H9 (cell line): ENCODE measurements at regions not wholly inside any gene's neighbourhood (a gene's known extent, or its start where the extent isn't known, plus 50 kb on each side); places are given as distances from the start of the nearest gene placed in this dataset.
"Not testable (repeated sequence)": the region's sequence is repeated elsewhere in the genome, so short reads cannot be mapped to it uniquely, and the experiment has no call there.

Source experiments
- DNase-seq: peaks from one replicate; pipeline ENCODE4 v3.0.0-alpha.2; 2017
- H2AFZ ChIP-seq: one replicate; pipeline ENCODE4 v1.6.1; 2013; ENCODE audit warnings: mild to moderate bottlenecking, low read length, control low read depth, moderate library complexity
- H2AK5ac ChIP-seq: 2 replicates; pipeline ENCODE4 v1.6.1; 2013; ENCODE audit warnings: low read length, control low read depth, mixed read lengths; ENCODE audit not compliant: insufficient read length
- H2BK120ac ChIP-seq: one replicate; pipeline ENCODE4 v1.6.1; 2013; ENCODE audit warnings: low read depth, mild to moderate bottlenecking, low read length, control low read depth, inconsistent platforms; ENCODE audit not compliant: poor library complexity, severe bottlenecking
- H2BK12ac ChIP-seq: 2 replicates; pipeline ENCODE4 v1.6.1; 2013; ENCODE audit warnings: low read length, control low read depth, mixed read lengths, low read depth; ENCODE audit not compliant: insufficient read length
- H2BK15ac ChIP-seq: 2 replicates; pipeline ENCODE4 v1.6.1; 2013; ENCODE audit warnings: low read depth, low read length, control low read depth
- H2BK20ac ChIP-seq: one replicate; pipeline ENCODE4 v1.6.1; 2013; ENCODE audit warnings: low read depth, mild to moderate bottlenecking, low read length, control low read depth, inconsistent platforms; ENCODE audit not compliant: poor library complexity, severe bottlenecking
- H2BK5ac ChIP-seq: 2 replicates; pipeline ENCODE4 v1.6.1; 2013; ENCODE audit warnings: low read length, control low read depth, mixed read lengths; ENCODE audit not compliant: insufficient read length
- H3K14ac ChIP-seq: 2 replicates; pipeline ENCODE4 v1.6.1; 2013; ENCODE audit warnings: low read length, control low read depth; ENCODE audit not compliant: insufficient read depth
- H3K18ac ChIP-seq: 2 replicates; pipeline ENCODE4 v1.6.1; 2013; ENCODE audit warnings: low read depth, mild to moderate bottlenecking, mixed read lengths, low read length, control low read depth; ENCODE audit not compliant: insufficient read length
- H3K23ac ChIP-seq: 2 replicates; pipeline ENCODE4 v1.6.1; 2013; ENCODE audit warnings: low read length, control low read depth, mixed read lengths, low read depth; ENCODE audit not compliant: insufficient read length
- H3K23me2 ChIP-seq: 2 replicates; pipeline ENCODE4 v1.6.1; 2013; ENCODE audit warnings: low read depth, mild to moderate bottlenecking, mixed read lengths, low read length, control low read depth; ENCODE audit not compliant: insufficient read length, poor library complexity, severe bottlenecking
- H3K27ac ChIP-seq: 2 replicates; pipeline ENCODE4 v1.5.1; 2013; ENCODE audit warnings: low read length, control low read depth, mixed read lengths, low read depth; ENCODE audit not compliant: insufficient read length
- H3K27me3 ChIP-seq: 2 replicates; pipeline ENCODE4 v1.6.1; 2013; ENCODE audit warnings: low read length, control low read depth, inconsistent platforms; ENCODE audit not compliant: insufficient read depth
- H3K4ac ChIP-seq: 2 replicates; pipeline ENCODE4 v1.6.1; 2013; ENCODE audit warnings: low read depth, mild to moderate bottlenecking, control low read depth, inconsistent platforms, low read length, moderate library complexity
- H3K4me1 ChIP-seq: 2 replicates; pipeline ENCODE4 v1.6.1; 2013; ENCODE audit warnings: low read length, control low read depth, inconsistent platforms; ENCODE audit not compliant: insufficient read depth
- H3K4me2 ChIP-seq: 2 replicates; pipeline ENCODE4 v1.6.1; 2013; ENCODE audit warnings: low read length, control low read depth, mixed read lengths; ENCODE audit not compliant: insufficient read length, insufficient read depth
- H3K56ac ChIP-seq: 2 replicates; pipeline ENCODE4 v1.6.1; 2013; ENCODE audit warnings: low read depth, mild to moderate bottlenecking, mixed read lengths, low read length, control low read depth; ENCODE audit not compliant: insufficient read length
- H3K79me1 ChIP-seq: 2 replicates; pipeline ENCODE4 v1.6.1; 2013; ENCODE audit warnings: low read depth, mild to moderate bottlenecking, moderate library complexity, low read length, control low read depth, inconsistent platforms; ENCODE audit not compliant: insufficient read depth, poor library complexity, severe bottlenecking
- H3K79me2 ChIP-seq: 2 replicates; pipeline ENCODE4 v1.6.1; 2013; ENCODE audit warnings: low read length, control low read depth, inconsistent platforms; ENCODE audit not compliant: insufficient read depth
- H3K9ac ChIP-seq: 2 replicates; pipeline ENCODE4 v1.6.1; 2013; ENCODE audit warnings: low read length, control low read depth, mixed read lengths; ENCODE audit not compliant: insufficient read length; ENCODE audit errors: extremely low read depth
- H3K9me3 ChIP-seq: one replicate; pipeline ENCODE4 v1.6.1; 2013; ENCODE audit warnings: low read depth, low read length, inconsistent platforms; ENCODE audit not compliant: control insufficient read depth
- H3T11ph ChIP-seq: one replicate; pipeline ENCODE4 v1.6.1; 2013; ENCODE audit warnings: mild to moderate bottlenecking, low read length, control low read depth, inconsistent platforms
- H4K20me1 ChIP-seq: one replicate; pipeline ENCODE4 v1.6.1; 2013; ENCODE audit not compliant: control insufficient read depth, insufficient read length, insufficient read depth
- H4K5ac ChIP-seq: 2 replicates; pipeline ENCODE4 v1.6.1; 2013; ENCODE audit warnings: low read depth, mild to moderate bottlenecking, mixed read lengths, low read length, control low read depth; ENCODE audit not compliant: insufficient read length
- H4K8ac ChIP-seq: replicated peaks from 2 replicates; pipeline ENCODE4 v1.6.1; 2013; ENCODE audit warnings: low read length, control low read depth, mixed read lengths, low read depth; ENCODE audit not compliant: insufficient read length
- H4K91ac ChIP-seq: 2 replicates; pipeline ENCODE4 v1.6.1; 2013; ENCODE audit warnings: low read depth, mild to moderate bottlenecking, moderate library complexity, mixed read lengths, low read length, control low read depth; ENCODE audit not compliant: insufficient read length
- H3K27ac Mint-ChIP-seq, 3 experiments: 2 replicates in 2 of 3; 3 replicates in 1 of 3; pipeline ENCODE4 v1.8.0; 2020 to 2021; ENCODE audit warnings: mixed read lengths in 3 of 3, mild to moderate bottlenecking in 1 of 3, moderate library complexity in 1 of 3
- H3K27me3 Mint-ChIP-seq: 2 replicates; pipeline ENCODE4 v1.8.0; 2021; ENCODE audit warnings: low read depth, mild to moderate bottlenecking, moderate library complexity, mixed read lengths
- H3K36me3 Mint-ChIP-seq, 3 experiments: 2 replicates in 2 of 3; 3 replicates in 1 of 3; pipeline ENCODE4 v1.8.0; 2020 to 2021; ENCODE audit warnings: low read depth in 3 of 3, mixed read lengths in 3 of 3; ENCODE audit not compliant: insufficient read depth in 1 of 3
- H3K4me1 Mint-ChIP-seq, 2 experiments: 2 replicates each; pipeline ENCODE4 v1.8.0; 2020; ENCODE audit warnings: mixed read lengths in 2 of 2
- H3K4me3 Mint-ChIP-seq, 2 experiments: 2 replicates in 1 of 2; 3 replicates in 1 of 2; pipeline ENCODE4 v1.8.0; 2020 to 2021; ENCODE audit warnings: mild to moderate bottlenecking in 2 of 2, mixed read lengths in 2 of 2, moderate library complexity in 1 of 2
- H3K9me3 Mint-ChIP-seq, 2 experiments: 2 replicates in 1 of 2; 3 replicates in 1 of 2; pipeline ENCODE4 v1.8.0; 2020; ENCODE audit warnings: mild to moderate bottlenecking in 2 of 2, mixed read lengths in 2 of 2, moderate library complexity in 1 of 2
- WGBS: extraction: QIAGEN DNeasy Blood & Tissue Kit; methylation state at CpG from one replicate; pipeline ENCODE4 v1.1.7; 2013; ENCODE audit warnings: missing lambda C conversion rate, low lambda C conversion rate, mixed read lengths; ENCODE audit not compliant: insufficient read length; ENCODE audit errors: extremely low coverage; 5-methylcytosine and 5-hydroxymethylcytosine counted together

DNA sequence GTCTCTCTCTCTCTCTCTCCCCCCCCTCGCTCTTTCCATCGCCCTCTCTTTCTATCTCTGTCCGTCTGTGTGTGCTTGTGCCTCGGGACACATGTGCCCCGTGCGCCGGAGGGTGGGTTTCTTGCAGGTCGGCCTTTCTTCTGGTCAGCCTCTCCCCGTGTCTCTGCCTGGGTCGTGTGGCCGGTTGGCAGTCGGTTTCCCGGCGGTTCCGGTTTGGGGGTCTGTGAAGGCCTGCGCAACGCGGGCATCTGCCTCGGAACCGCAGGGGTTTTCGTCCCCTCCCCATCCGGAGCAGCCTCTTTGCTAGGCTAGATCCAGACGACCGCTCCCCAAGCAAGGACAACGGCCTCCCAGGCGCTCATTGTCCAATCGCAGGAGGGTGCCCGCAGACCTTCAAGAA is 1418.5 kb upstream of the PCDH10 start:
- not testable (repeated sequence) for H2AK5ac ChIP-seq, H3K79me2 ChIP-seq, H2BK5ac ChIP-seq, H3K4me3 Mint-ChIP-seq, H3K14ac ChIP-seq, H3K23ac ChIP-seq, H3K9ac ChIP-seq, H3K18ac ChIP-seq, H2AFZ ChIP-seq, H3K27ac ChIP-seq, DNase-seq, H3K9me3 ChIP-seq, H3K27me3 Mint-ChIP-seq, H4K5ac ChIP-seq, H3K56ac ChIP-seq, H3K27me3 ChIP-seq, H2BK15ac ChIP-seq, H4K20me1 ChIP-seq, H3K4me1 ChIP-seq, H2BK120ac ChIP-seq, H2BK20ac ChIP-seq, H3T11ph ChIP-seq, H2BK12ac ChIP-seq, H4K8ac ChIP-seq, H3K23me2 ChIP-seq, H3K4ac ChIP-seq, H3K4me1 Mint-ChIP-seq, H4K91ac ChIP-seq, H3K27ac Mint-ChIP-seq, H3K4me2 ChIP-seq, H3K79me1 ChIP-seq
- WGBS: no CpG with 5 or more reads among the region's 28 CpGs
- peaks cover 2 to 25% (median 4%) of the 10 kb centered on the region in 3 experiments; a peak in 5 of 7 replicates for H3K36me3 Mint-ChIP-seq
- peaks cover 12 to 20% of the 10 kb centered on the region in 2 experiments for H3K9me3 Mint-ChIP-seq

DNA sequence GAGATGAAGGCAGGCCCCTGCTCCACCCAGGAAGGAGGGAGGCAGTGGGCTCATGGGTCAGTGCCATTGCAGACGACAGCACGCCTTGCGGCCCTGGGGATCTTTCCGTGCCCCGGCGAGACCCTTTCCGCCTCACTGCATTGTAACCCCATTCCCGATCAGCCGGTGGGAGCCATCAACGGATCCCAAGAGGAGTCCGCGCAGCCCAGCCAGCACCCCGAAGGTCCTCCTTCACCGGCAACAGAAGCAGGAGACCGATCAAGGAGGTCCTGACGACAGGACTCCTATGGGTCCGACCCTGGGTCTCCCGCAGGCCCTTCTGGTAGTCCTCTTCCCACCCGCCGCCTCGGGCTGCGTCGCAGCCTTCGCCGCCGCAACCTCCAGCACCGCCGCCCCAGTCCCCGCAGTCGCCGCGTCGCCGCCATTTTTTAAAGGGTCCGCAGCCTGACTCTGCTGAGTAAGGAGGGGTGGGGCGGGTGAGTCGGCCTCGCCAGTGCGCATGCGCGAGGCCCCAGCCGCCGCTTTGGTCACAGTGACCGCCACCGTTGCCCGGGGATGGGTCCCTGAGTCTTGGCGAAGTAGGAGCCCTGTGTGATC is 1417.0 kb upstream of the PCDH10 start:
- H3K14ac ChIP-seq, H3K56ac ChIP-seq, H2BK15ac ChIP-seq, H3K27me3 ChIP-seq, H2BK5ac ChIP-seq, H3K9me3 ChIP-seq, H3K4me3 Mint-ChIP-seq, H4K91ac ChIP-seq, H4K20me1 ChIP-seq, DNase-seq, H2AK5ac ChIP-seq, H3K4me1 Mint-ChIP-seq, H3K9ac ChIP-seq, H2BK120ac ChIP-seq, H3K79me2 ChIP-seq, H3K4me2 ChIP-seq, H3T11ph ChIP-seq, H2AFZ ChIP-seq, H3K4ac ChIP-seq, H3K27me3 Mint-ChIP-seq, H3K4me1 ChIP-seq, H3K27ac Mint-ChIP-seq, H2BK20ac ChIP-seq, H4K5ac ChIP-seq, H3K18ac ChIP-seq, H2BK12ac ChIP-seq, H3K79me1 ChIP-seq, H3K27ac ChIP-seq, H4K8ac ChIP-seq, H3K23ac ChIP-seq, H3K23me2 ChIP-seq: not testable (repeated sequence)
- no CpG with 5 or more reads among the region's 47 CpGs for WGBS
- Mint-ChIP-seq H3K36me3 (peaks cover 2 to 23% (median 4%) of the 10 kb centered on the region in 3 experiments; a peak in 5 of 7 replicates), H3K9me3 (peaks cover 12 to 19% of the 10 kb centered on the region in 2 experiments)
